Keratinocyte (primary cell): ENCODE measurements at regions not wholly inside any gene's neighbourhood (a gene's known extent, or its start where the extent isn't known, plus 50 kb on each side); places are given as distances from the start of the nearest gene placed in this dataset.

ENCODE experiments used
- DNase-seq: peaks from one replicate; pipeline ENCODE4 v3.0.0-alpha.2; 2011; ENCODE audit warnings: low read depth, missing footprints, low spot score
- FAIRE-seq: peaks from 2 replicates; lab custom pipeline; 2011; peaks lifted over from hg19 to GRCh38; lab: Jason Lieb, UNC
- H2AFZ ChIP-seq: 2 replicates; pipeline ENCODE4 v1.6.0; 2012; ENCODE audit warnings: low read length, control low read depth, inconsistent platforms; ENCODE audit not compliant: control insufficient read depth
- H3K27ac ChIP-seq: 2 replicates; pipeline ENCODE4 v1.5.1; 2011; ENCODE audit warnings: low read length; ENCODE audit not compliant: control insufficient read depth, insufficient read depth
- H3K27me3 ChIP-seq: 3 replicates; pipeline ENCODE4 v1.6.0; 2011; ENCODE audit warnings: low read length; ENCODE audit not compliant: control insufficient read depth, insufficient read depth; ENCODE audit errors: extremely low read depth
- H3K36me3 ChIP-seq, 2 experiments: 2 replicates in 1 of 2; 3 replicates in 1 of 2; pipeline ENCODE4 v1.5.1; 2011; ENCODE audit warnings: low read length in 2 of 2, mild to moderate bottlenecking in 1 of 2; ENCODE audit not compliant: control insufficient read depth in 2 of 2, insufficient read depth in 2 of 2; ENCODE audit errors: extremely low read depth in 1 of 2
- H3K4me1 ChIP-seq: 3 replicates; pipeline ENCODE4 v1.5.1; 2011; ENCODE audit warnings: low read length; ENCODE audit not compliant: control insufficient read depth, insufficient read depth; ENCODE audit errors: extremely low read depth
- H3K4me2 ChIP-seq: 3 replicates; pipeline ENCODE4 v1.6.0; 2011; ENCODE audit warnings: low read depth, low read length; ENCODE audit not compliant: control insufficient read depth, insufficient read depth; ENCODE audit errors: extremely low read depth
- H3K4me3 ChIP-seq, 3 experiments: fragments of 200-600 bp in 1 of 3; sonication (generic) in 1 of 3; 2 replicates in 2 of 3; 3 replicates in 1 of 3; pipeline ENCODE4 v1.5.1; 2011 to 2016; ENCODE audit warnings: low read length in 3 of 3, mild to moderate bottlenecking in 3 of 3, control low read depth in 2 of 3, inconsistent platforms in 1 of 3, low read depth in 1 of 3, mixed read lengths in 1 of 3, mixed run types in 1 of 3, moderate library complexity in 1 of 3; ENCODE audit not compliant: control insufficient read depth in 2 of 3, insufficient read depth in 2 of 3; ENCODE audit errors: extremely low read depth in 1 of 3
- H3K79me2 ChIP-seq: 2 replicates; pipeline ENCODE4 v1.6.0; 2012; ENCODE audit warnings: low read length; ENCODE audit not compliant: control insufficient read depth, insufficient read depth
- H3K9ac ChIP-seq: 3 replicates; pipeline ENCODE4 v1.6.0; 2011; ENCODE audit warnings: low read length; ENCODE audit not compliant: control insufficient read depth, insufficient read depth; ENCODE audit errors: extremely low read depth
- H3K9me1 ChIP-seq: 3 replicates; pipeline ENCODE4 v1.6.0; 2011; ENCODE audit warnings: low read length; ENCODE audit not compliant: control insufficient read depth, insufficient read depth; ENCODE audit errors: extremely low read depth
- H3K9me3 ChIP-seq: 2 replicates; pipeline ENCODE4 v1.5.1; 2012; ENCODE audit warnings: low read depth, low read length; ENCODE audit not compliant: control insufficient read depth
- H4K20me1 ChIP-seq: 3 replicates; pipeline ENCODE4 v1.6.0; 2011; ENCODE audit warnings: low read length; ENCODE audit not compliant: control insufficient read depth, insufficient read depth; ENCODE audit errors: extremely low read depth
- CTCF ChIP-seq, 3 experiments: IDR thresholded peaks in 1 of 3; conservative IDR thresholded peaks in 1 of 3; optimal IDR thresholded peaks in 1 of 3; 2 replicates in 2 of 3; 3 replicates in 1 of 3; pipeline versions ENCODE3 to v1.5.1; 2011; ENCODE audit warnings: low read length in 3 of 3, mild to moderate bottlenecking in 3 of 3, moderate library complexity in 2 of 3, control low read depth in 1 of 3, inconsistent platforms in 1 of 3; ENCODE audit not compliant: insufficient read depth in 2 of 3; ENCODE audit errors: extremely low read depth in 1 of 3
- EZH2 ChIP-seq: IDR thresholded peaks from one replicate; pipeline ENCODE4 v1.6.1; 2012; ENCODE audit warnings: inconsistent platforms, mild to moderate bottlenecking, low read length, moderate library complexity
- dilution Hi-C: fragments of 300-500 bp; cut with MboI; formaldehyde crosslinking; loops from one replicate; pipeline ENCODE4 v1.7.0; 2020; ENCODE audit warnings: low sequenced_read_pairs; ENCODE audit not compliant: extremely low pct_ligation_motif_present

DNA sequence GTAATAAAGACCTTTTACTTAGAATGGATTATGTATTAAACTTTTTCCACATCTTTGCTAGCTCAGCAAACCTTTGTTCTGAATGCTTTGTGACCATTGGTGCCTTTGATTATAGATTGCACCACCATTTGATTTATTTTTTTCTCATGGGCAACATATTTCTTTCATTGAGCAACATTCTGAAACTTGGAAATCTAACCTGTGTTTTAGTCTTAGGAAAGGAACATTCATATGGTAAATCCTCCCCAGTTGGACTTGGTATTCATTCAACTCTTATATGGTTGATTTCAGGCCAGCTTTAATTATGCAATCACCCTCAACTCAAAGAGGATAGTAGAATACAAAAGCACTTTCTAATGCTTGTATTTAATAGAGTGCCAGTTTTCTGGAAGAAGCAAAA is 1077.9 kb upstream of the ZEB2 start:
- Histone ChIP-seq H3K9ac (no peak overlapping the region), H3K36me3 (no peaks in the 10 kb centered on the region), H4K20me1 (no peaks in the 10 kb centered on the region), H3K9me1 (no peaks in the 10 kb centered on the region), H3K27ac (no peak overlapping the region), H3K27me3 (no peaks in the 10 kb centered on the region), H3K4me1 (no peaks in the 10 kb centered on the region), H3K4me2 (no peak overlapping the region), H3K9me3 (no peaks in the 10 kb centered on the region), H3K4me3 (no peak overlapping the region), H2AFZ (no peak overlapping the region), H3K79me2 (no peaks in the 10 kb centered on the region)
- TF ChIP-seq CTCF (optimal IDR thresholded peaks at IDR 0.05 in 1 of 3, IDR thresholded peaks at IDR 0.05 in 1 of 3, conservative IDR thresholded peaks at IDR 0.05 in 1 of 3; ENCODE audit: extremely low read depth in 1 of 3, insufficient read depth in 2 of 3, low read length in 3 of 3) (no peak), EZH2 (no peak)
- DNase-seq (no peak), FAIRE-seq (no peak)
- dilution Hi-C loops = no loop called here

- Histone ChIP-seq H3K36me3 (no peaks in the 10 kb centered on the region), H3K27ac (no peak overlapping the region), H2AFZ (no peak overlapping the region), H3K4me1 (no peaks in the 10 kb centered on the region), H3K9me3 (no peaks in the 10 kb centered on the region), H3K9ac (no peak overlapping the region), H3K4me3 (no peak overlapping the region), H3K4me2 (no peak overlapping the region), H3K79me2 (no peaks in the 10 kb centered on the region), H4K20me1 (no peaks in the 10 kb centered on the region), H3K27me3 (no peaks in the 10 kb centered on the region), H3K9me1 (no peaks in the 10 kb centered on the region)
- dilution Hi-C loops = no loop called here
- no peak for FAIRE-seq
- no peak for DNase-seq
- TF ChIP-seq CTCF (optimal IDR thresholded peaks at IDR 0.05 in 1 of 3, IDR thresholded peaks at IDR 0.05 in 1 of 3, conservative IDR thresholded peaks at IDR 0.05 in 1 of 3; ENCODE audit: extremely low read depth in 1 of 3, insufficient read depth in 2 of 3, low read length in 3 of 3) = no peak
- no peak for TF ChIP-seq EZH2
Measured at GRCh38 chr2:145597006-145597405, 1077.1 kb upstream of the ZEB2 start.
